K562 (cell line): ENCODE measurements at regions not wholly inside any gene's neighbourhood (a gene's known extent, or its start where the extent isn't known, plus 50 kb on each side); places are given as distances from the start of the nearest gene placed in this dataset.

Source experiments
- CEBPB ChIP-seq: fragments of 450-650 bp; IDR thresholded peaks from 2 replicates; pipeline ENCODE4 v1.6.1; 2016; ENCODE audit warnings: missing genetic modification characterization, missing compliant biosample characterization
- FOXK1 ChIP-seq: sonication (generic); formaldehyde crosslinking; IDR thresholded peaks from 2 replicates; pipeline ENCODE4 v1.8.0; 2022; ENCODE audit warnings: missing genetic modification reagents, mild to moderate bottlenecking, borderline replicate concordance
- HDAC2 ChIP-seq: fragments of 450-650 bp; IDR thresholded peaks from 2 replicates; pipeline ENCODE4 v1.6.1; 2016; ENCODE audit warnings: mild to moderate bottlenecking
- MXI1 ChIP-seq: IDR thresholded peaks from 2 replicates; pipeline ENCODE4 v1.6.1; 2011; ENCODE audit warnings: low read depth, mild to moderate bottlenecking, improper control_type of control experiment, low read length
- REST ChIP-seq, 2 experiments: fragments of 450-650 bp; formaldehyde crosslinking in 1 of 2; IDR thresholded peaks; 2 replicates each; pipeline versions ENCODE4 v1.4.0 to v1.6.1; 2014 to 2020; ENCODE audit warnings: mild to moderate bottlenecking in 2 of 2, borderline replicate concordance in 1 of 2, low read depth in 1 of 2
- SRSF9 ChIP-seq: fragments of 200-400 bp; formaldehyde crosslinking; IDR thresholded peaks from 2 replicates; pipeline ENCODE4 v1.6.1; 2017; ENCODE audit warnings: low read depth, low read length, borderline replicate concordance
- TBL1XR1 ChIP-seq, 2 experiments: IDR thresholded peaks; 2 replicates each; pipeline ENCODE4 v1.6.1; 2012; ENCODE audit warnings: improper control_type of control experiment in 2 of 2, low read length in 2 of 2, mild to moderate bottlenecking in 1 of 2
- TCF7 ChIP-seq: sonication (generic); IDR thresholded peaks from 2 replicates; pipeline ENCODE4 v1.6.1; 2016; ENCODE audit warnings: antibody characterized with exemption, borderline replicate concordance
- ZFX ChIP-seq: sonication (generic); formaldehyde crosslinking; IDR thresholded peaks from 2 replicates; pipeline ENCODE4 v1.8.0; 2022; ENCODE audit warnings: mild to moderate bottlenecking, missing genetic modification reagents, moderate library complexity
- ZNF589 ChIP-seq: fragments of 200-800 bp; sonication (Bioruptor generic); IDR thresholded peaks from 2 replicates; pipeline ENCODE4 v1.6.1; 2016; ENCODE audit warnings: low read depth, missing genetic modification characterization, missing compliant biosample characterization
- TF ChIP-seq, protein P1 (sequence below), 3 experiments: IDR thresholded peaks in 2 of 3; conservative IDR thresholded peaks in 1 of 3; 2 replicates each; pipeline ENCODE4 v1.5.1; 2011 to 2012; ENCODE audit warnings: low read length in 3 of 3, mild to moderate bottlenecking in 3 of 3, control low read depth in 2 of 3, improper control_type of control experiment in 1 of 3, inconsistent platforms in 1 of 3, low read depth in 1 of 3, mixed read lengths in 1 of 3, moderate library complexity in 1 of 3; ENCODE audit not compliant: insufficient read depth in 2 of 3

- TF ChIP-seq, protein P1, sequence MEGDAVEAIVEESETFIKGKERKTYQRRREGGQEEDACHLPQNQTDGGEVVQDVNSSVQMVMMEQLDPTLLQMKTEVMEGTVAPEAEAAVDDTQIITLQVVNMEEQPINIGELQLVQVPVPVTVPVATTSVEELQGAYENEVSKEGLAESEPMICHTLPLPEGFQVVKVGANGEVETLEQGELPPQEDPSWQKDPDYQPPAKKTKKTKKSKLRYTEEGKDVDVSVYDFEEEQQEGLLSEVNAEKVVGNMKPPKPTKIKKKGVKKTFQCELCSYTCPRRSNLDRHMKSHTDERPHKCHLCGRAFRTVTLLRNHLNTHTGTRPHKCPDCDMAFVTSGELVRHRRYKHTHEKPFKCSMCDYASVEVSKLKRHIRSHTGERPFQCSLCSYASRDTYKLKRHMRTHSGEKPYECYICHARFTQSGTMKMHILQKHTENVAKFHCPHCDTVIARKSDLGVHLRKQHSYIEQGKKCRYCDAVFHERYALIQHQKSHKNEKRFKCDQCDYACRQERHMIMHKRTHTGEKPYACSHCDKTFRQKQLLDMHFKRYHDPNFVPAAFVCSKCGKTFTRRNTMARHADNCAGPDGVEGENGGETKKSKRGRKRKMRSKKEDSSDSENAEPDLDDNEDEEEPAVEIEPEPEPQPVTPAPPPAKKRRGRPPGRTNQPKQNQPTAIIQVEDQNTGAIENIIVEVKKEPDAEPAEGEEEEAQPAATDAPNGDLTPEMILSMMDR (IDR thresholded peaks at IDR 0.05 in 2 of 3, conservative IDR thresholded peaks at IDR 0.05 in 1 of 3; ENCODE audit: insufficient read depth in 2 of 3, low read depth in 1 of 3, low read length in 3 of 3) = no peak
- no peak for TF ChIP-seq FOXK1 (CRISPR knock-in tag)
- TF ChIP-seq TBL1XR1 (IDR thresholded peaks at IDR 0.05; ENCODE audit: low read length in 2 of 2) = no peak
- no peak for TF ChIP-seq ZNF589 (CRISPR knock-in tag)
- TF ChIP-seq MXI1 = no peak
- no peak for TF ChIP-seq SRSF9
- no peak for TF ChIP-seq ZFX (CRISPR knock-in tag)
- TF ChIP-seq CEBPB (tag) = no peak
- TF ChIP-seq REST (IDR thresholded peaks at IDR 0.05; ENCODE audit: borderline replicate concordance) = no peak
- no peak for TF ChIP-seq REST (CRISPR knock-in tag; IDR thresholded peaks at IDR 0.05; ENCODE audit: low read depth)
- TF ChIP-seq TCF7 = no peak
- TF ChIP-seq HDAC2 = no peak
These were observed 174.0 kb upstream of the DIO2 start for GRCh38 chr14:80385336-80385735.
